Left ventricle myocardium inferior (tissue), 1 donor: ENCODE measurements at regions not wholly inside any gene's neighbourhood (a gene's known extent, or its start where the extent isn't known, plus 50 kb on each side); places are given as distances from the start of the nearest gene placed in this dataset.

ENCODE experiments used
- DNase-seq: peaks from one replicate; pipeline ENCODE4 v3.0.0-alpha.2; 2020
- H3K27ac ChIP-seq: fragments of 200-600 bp; replicated peaks from 2 replicates; pipeline ENCODE4 v1.8.0; 2021
- H3K27me3 ChIP-seq: fragments of 200-600 bp; 2 replicates; pipeline ENCODE4 v1.8.0; 2021; ENCODE audit warnings: low read depth
- H3K36me3 ChIP-seq: fragments of 200-600 bp; 2 replicates; pipeline ENCODE4 v1.8.0; 2021
- H3K4me1 ChIP-seq: fragments of 200-600 bp; 2 replicates; pipeline ENCODE4 v1.8.0; 2021
- H3K4me3 ChIP-seq: fragments of 200-600 bp; 2 replicates; pipeline ENCODE4 v1.8.0; 2021; ENCODE audit warnings: mild to moderate bottlenecking, moderate library complexity
- H3K9me3 ChIP-seq: fragments of 200-600 bp; replicated peaks from 2 replicates; pipeline ENCODE4 v1.8.0; 2021
- intact Hi-C: fragments of 100-400 bp; cut with micrococcal nuclease; formaldehyde crosslinking; loops from one replicate; pipeline ENCODE4 v1.11.0; 2022
- TF ChIP-seq, protein P1 (sequence below): fragments of 200-600 bp; IDR thresholded peaks from 2 replicates; pipeline ENCODE4 v1.8.0; 2021; ENCODE audit warnings: antibody characterized with exemption, mild to moderate bottlenecking, borderline replicate concordance
- donor health status: DM: no; HTN: yes; CAD: no; lungs with severe emphysema.

DNA sequence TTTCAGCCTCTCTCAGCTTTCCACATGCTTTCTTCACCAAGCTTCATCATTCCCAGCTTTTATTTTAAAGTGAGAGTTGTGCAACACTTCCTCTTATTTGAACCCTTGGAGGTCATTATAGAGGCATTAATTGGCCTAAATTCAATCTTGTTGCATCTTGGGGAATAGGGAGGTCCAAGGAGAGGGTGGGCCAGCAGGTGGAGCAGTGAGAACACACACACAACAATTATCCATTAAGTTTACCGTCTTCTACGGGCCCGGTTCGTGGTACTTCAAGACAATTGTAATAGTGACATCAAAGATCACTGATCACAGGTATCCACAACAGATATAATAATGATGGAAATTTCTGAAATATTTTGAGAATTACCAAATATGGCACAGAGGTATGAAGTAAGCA lies 457.2 kb upstream of the SMIM21 start:
- intact Hi-C loops = no loop called here
- no peak for DNase-seq

DNA sequence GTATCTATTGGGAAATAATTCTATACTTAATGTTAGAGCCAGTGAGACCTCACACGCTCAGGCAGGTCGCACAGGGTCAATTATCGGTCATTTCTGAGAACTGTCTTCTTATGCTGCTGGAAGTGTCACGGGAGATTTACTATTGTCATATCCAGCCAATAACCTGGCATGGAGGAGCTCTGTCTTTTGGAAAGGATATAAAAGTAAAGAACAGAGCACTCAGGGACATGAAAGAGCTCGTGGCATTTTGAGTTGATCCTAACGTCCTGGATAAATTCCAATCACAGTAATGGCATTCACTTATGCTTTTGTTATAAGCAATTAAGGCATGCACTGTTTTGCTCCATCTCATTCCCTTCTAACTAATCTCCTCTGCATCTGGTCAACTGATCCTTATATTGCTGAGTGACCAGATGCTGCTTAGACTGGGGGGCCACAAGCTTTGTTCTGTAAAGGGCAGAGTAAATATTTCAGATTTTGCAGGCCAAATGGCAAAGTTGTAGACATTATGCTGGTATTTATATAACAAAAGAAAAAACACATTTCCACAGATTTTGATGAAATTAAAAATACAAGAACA lies 453.5 kb upstream of the SMIM21 start:
- no peak overlapping the region for H3K4me3 ChIP-seq
- H3K27me3 ChIP-seq = peaks cover 5% of the 10 kb centered on the region
- intact Hi-C loops = no loop called here
- H3K36me3 ChIP-seq = no peaks in the 10 kb centered on the region
- H3K9me3 ChIP-seq = peaks cover 24% of the 10 kb centered on the region
- no peaks in the 10 kb centered on the region for H3K4me1 ChIP-seq
- no peak overlapping the region for H3K27ac ChIP-seq
- TF ChIP-seq, protein P1, sequence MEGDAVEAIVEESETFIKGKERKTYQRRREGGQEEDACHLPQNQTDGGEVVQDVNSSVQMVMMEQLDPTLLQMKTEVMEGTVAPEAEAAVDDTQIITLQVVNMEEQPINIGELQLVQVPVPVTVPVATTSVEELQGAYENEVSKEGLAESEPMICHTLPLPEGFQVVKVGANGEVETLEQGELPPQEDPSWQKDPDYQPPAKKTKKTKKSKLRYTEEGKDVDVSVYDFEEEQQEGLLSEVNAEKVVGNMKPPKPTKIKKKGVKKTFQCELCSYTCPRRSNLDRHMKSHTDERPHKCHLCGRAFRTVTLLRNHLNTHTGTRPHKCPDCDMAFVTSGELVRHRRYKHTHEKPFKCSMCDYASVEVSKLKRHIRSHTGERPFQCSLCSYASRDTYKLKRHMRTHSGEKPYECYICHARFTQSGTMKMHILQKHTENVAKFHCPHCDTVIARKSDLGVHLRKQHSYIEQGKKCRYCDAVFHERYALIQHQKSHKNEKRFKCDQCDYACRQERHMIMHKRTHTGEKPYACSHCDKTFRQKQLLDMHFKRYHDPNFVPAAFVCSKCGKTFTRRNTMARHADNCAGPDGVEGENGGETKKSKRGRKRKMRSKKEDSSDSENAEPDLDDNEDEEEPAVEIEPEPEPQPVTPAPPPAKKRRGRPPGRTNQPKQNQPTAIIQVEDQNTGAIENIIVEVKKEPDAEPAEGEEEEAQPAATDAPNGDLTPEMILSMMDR = no peak
- no peak for DNase-seq

More for the DNA sequence above, 457.2 kb upstream of the SMIM21 start:
- Histone ChIP-seq H3K27me3 (peaks cover 5% of the 10 kb centered on the region), H3K36me3 (no peaks in the 10 kb centered on the region), H3K9me3 (peaks cover 6% of the 10 kb centered on the region), H3K27ac (no peak overlapping the region), H3K4me3 (no peak overlapping the region), H3K4me1 (no peaks in the 10 kb centered on the region)
- TF ChIP-seq, protein P1 = peak; percentile 65

DNA sequence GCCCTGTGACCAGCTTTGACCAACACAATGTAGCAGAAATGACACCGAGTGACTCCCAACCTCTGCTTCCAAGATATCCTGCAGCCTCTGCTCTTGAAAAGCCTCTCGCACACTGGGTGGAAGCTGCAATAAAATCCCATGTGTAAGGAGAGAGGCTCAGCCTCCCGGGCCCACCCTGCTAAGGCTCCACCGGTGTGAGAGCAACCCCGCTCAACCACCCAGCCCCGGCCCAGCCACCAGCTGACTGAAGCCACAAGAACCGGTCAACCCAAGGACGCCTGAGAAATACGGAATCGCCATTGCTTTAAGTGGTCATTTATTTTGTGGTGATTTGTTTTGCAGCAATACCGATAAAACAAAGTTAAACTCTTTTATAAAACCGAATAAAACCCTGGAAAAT lies 452.8 kb upstream of the SMIM21 start:
- TF ChIP-seq, protein P1 = no peak
- peaks cover 5% of the 10 kb centered on the region for H3K27me3 ChIP-seq
- intact Hi-C loops = no loop called here
- H3K4me3 ChIP-seq = no peak overlapping the region
- H3K9me3 ChIP-seq = peaks cover 24% of the 10 kb centered on the region
- no peaks in the 10 kb centered on the region for H3K4me1 ChIP-seq
- no peak overlapping the region for H3K27ac ChIP-seq
- no peaks in the 10 kb centered on the region for H3K36me3 ChIP-seq
- DNase-seq = no peak

DNA sequence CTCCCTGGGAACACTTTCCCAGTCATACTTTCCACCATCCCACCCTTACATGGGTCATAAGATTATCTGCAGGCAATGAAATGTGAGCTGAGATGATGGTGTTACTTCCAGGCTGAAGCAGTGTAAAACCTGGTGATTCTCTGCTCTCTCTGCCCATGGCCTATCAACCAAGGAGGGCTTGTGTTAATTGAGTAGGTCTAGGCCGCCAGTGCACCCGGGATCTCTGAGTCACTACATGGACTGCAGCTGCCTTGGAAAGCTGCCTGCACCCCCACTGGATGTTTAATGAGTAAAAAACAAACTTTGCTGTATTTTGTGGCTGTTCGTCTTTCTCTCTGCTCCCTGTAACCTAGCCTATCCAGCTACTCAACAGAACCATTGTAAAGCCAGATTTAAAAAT lies 451.7 kb upstream of the SMIM21 start:
- peaks cover 5% of the 10 kb centered on the region for H3K27me3 ChIP-seq
- H3K9me3 ChIP-seq = peaks cover 24% of the 10 kb centered on the region
- no peaks in the 10 kb centered on the region for H3K4me1 ChIP-seq
- H3K36me3 ChIP-seq = no peaks in the 10 kb centered on the region
- TF ChIP-seq, protein P1 = no peak
- H3K4me3 ChIP-seq = no peak overlapping the region
- no peak for DNase-seq
- H3K27ac ChIP-seq = no peak overlapping the region
- intact Hi-C loops = no loop called here

DNA sequence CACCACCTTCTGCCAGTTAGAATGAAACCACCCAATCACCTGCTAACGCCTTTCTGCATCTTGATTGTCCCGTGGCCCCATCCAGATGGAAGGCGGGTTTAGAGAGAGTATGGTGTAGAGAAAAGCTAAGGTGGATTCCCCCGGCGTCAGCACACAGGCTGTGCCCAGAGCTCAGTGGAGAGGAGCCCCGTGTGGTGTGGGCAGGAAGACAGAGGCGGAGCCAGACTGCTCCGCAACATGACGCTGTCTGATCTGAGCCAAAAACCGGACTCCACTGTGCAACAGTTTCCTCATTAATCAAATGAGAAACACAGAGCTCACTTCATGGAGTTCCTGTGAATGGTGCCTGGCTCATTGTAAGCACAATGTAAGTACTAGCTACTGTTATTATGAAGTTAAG lies 448.1 kb upstream of the SMIM21 start:
- Histone ChIP-seq H3K4me3 (no peak overlapping the region), H3K27ac (no peak overlapping the region), H3K36me3 (no peaks in the 10 kb centered on the region), H3K27me3 (no peaks in the 10 kb centered on the region), H3K4me1 (no peaks in the 10 kb centered on the region), H3K9me3 (peaks cover 18% of the 10 kb centered on the region)
- intact Hi-C loops = no loop called here
- TF ChIP-seq, protein P1 = no peak
- DNase-seq = no peak
